ENCODE measurements at regions not wholly inside any gene's neighbourhood (a gene's known extent, or its start where the extent isn't known, plus 50 kb on each side); places are given as distances from the start of the nearest gene placed in this dataset.

DNA sequence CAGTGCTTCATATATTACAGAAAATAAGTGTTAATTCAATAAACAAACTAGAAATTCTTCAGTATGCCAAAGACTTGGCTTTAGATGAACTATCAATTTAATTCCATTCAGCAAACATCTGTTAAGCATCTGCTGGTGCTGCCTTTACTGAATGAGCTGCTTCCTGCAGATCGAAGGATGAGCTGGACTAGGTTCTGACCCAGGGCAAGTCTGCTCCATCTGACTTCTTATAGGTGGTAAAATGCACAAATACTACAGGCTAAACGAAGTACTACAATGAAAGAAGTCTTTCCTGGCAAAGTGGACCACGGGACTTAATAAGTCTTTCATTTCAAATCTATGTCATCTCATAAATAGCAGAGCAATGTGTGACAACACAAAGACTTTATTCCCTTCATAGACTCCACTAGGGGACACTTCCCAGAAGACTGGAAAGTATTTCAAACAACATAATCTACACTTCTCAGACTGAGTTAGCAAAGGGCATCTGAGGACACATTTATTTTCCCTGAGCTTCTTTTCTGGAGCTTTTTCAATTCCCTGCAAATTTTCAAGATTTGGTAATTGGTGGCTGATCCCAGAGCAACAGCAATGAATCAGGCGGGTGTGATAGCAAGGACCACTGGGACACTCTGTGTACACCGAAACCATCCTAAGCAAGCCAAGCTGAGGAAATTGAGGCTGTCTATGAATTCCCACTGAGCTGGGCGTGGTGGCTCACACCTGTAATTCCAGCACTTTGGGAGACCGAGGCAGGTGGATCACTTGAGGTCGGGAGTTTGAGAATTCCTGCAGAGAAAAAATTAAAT is 108.9 kb upstream of the FRMD4A start:
- H3K4me1 Mint-ChIP-seq (ENCODE audit: low read depth) = no peaks in the 10 kb centered on the region
- ATAC-seq = no peak
- H3K36me3 Mint-ChIP-seq (ENCODE audit: low read depth) = no peaks in the 10 kb centered on the region
- peaks cover 10% of the 10 kb centered on the region for H3K27me3 Mint-ChIP-seq
- TF ChIP-seq, protein P1, sequence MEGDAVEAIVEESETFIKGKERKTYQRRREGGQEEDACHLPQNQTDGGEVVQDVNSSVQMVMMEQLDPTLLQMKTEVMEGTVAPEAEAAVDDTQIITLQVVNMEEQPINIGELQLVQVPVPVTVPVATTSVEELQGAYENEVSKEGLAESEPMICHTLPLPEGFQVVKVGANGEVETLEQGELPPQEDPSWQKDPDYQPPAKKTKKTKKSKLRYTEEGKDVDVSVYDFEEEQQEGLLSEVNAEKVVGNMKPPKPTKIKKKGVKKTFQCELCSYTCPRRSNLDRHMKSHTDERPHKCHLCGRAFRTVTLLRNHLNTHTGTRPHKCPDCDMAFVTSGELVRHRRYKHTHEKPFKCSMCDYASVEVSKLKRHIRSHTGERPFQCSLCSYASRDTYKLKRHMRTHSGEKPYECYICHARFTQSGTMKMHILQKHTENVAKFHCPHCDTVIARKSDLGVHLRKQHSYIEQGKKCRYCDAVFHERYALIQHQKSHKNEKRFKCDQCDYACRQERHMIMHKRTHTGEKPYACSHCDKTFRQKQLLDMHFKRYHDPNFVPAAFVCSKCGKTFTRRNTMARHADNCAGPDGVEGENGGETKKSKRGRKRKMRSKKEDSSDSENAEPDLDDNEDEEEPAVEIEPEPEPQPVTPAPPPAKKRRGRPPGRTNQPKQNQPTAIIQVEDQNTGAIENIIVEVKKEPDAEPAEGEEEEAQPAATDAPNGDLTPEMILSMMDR (IDR thresholded peaks at IDR 0.05) = no peak
- ChIA-PET POLR2A (no interaction called here), CTCF (interaction anchor here (1.2 kb wide), 1 partner anchor 114 kb away, joined by 3 read pairs; no protein-coding TSS in a partner anchor)
- H3K27ac Mint-ChIP-seq = no peak overlapping the region
- H3K9me3 Mint-ChIP-seq = no peaks in the 10 kb centered on the region
- no peak for DNase-seq
- intact Hi-C loops (cut with micrococcal nuclease) = no loop called here
- H3K4me3 Mint-ChIP-seq = no peak overlapping the region

DNA sequence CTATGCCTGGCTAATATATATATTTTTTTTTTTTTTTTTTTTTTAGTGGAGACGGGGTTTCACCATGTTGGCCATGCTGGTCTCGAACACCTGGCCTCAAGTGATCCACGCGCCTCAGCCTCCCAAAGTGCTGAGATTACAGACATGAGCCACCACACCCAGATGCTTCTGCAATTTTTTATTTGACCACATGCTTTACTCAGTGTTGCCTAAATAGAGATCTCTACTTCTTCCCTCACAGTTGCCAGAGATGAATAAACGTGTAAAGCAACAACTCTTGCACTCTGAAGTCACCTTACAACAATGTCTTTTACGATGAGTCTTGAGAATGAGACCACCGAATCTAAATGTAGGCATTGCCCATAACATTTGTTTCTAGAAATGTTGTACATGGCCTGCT is 107.9 kb upstream of the FRMD4A start:
- intact Hi-C loops (cut with micrococcal nuclease) = no loop called here
- no peak overlapping the region for H3K4me3 Mint-ChIP-seq
- peaks cover 12% of the 10 kb centered on the region for H3K27me3 Mint-ChIP-seq
- POLR2A ChIA-PET = no interaction called here
- TF ChIP-seq, protein P1 (IDR thresholded peaks at IDR 0.05) = no peak
- H3K4me1 Mint-ChIP-seq (ENCODE audit: low read depth) = no peaks in the 10 kb centered on the region
- CTCF ChIA-PET = no interaction called here
- no peaks in the 10 kb centered on the region for H3K9me3 Mint-ChIP-seq
- H3K27ac Mint-ChIP-seq = no peak overlapping the region
- ATAC-seq (no peak), DNase-seq (no peak)
- no peaks in the 10 kb centered on the region for H3K36me3 Mint-ChIP-seq (ENCODE audit: low read depth)

DNA sequence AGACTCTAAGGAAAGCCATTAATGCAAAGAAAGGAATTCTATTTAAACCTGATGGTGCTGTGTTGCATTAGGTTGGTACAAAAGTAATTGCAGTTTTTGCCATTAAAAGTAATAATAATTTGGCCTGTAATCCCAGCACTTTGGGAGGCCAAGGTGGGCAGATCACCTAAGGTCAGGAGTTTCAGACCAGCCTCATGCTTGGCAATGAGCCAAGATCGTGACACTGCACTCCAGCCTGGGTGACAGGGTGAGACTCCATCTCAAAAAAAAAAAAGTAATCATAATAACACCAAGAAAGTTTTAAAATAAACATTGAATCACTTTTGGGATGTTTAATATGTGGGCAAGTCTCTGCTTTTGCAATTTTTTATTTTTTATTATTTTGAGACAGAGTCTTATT is 107.3 kb upstream of the FRMD4A start:
- ATAC-seq (no peak), DNase-seq (no peak)
- H3K27ac Mint-ChIP-seq = no peak overlapping the region
- ChIA-PET CTCF (no interaction called here), POLR2A (no interaction called here)
- no peaks in the 10 kb centered on the region for H3K36me3 Mint-ChIP-seq (ENCODE audit: low read depth)
- no peaks in the 10 kb centered on the region for H3K4me1 Mint-ChIP-seq (ENCODE audit: low read depth)
- H3K27me3 Mint-ChIP-seq = peaks cover 14% of the 10 kb centered on the region
- intact Hi-C loops (cut with micrococcal nuclease) = no loop called here
- TF ChIP-seq, protein P1 (IDR thresholded peaks at IDR 0.05) = no peak
- H3K9me3 Mint-ChIP-seq = no peaks in the 10 kb centered on the region
- H3K4me3 Mint-ChIP-seq = no peak overlapping the region

DNA sequence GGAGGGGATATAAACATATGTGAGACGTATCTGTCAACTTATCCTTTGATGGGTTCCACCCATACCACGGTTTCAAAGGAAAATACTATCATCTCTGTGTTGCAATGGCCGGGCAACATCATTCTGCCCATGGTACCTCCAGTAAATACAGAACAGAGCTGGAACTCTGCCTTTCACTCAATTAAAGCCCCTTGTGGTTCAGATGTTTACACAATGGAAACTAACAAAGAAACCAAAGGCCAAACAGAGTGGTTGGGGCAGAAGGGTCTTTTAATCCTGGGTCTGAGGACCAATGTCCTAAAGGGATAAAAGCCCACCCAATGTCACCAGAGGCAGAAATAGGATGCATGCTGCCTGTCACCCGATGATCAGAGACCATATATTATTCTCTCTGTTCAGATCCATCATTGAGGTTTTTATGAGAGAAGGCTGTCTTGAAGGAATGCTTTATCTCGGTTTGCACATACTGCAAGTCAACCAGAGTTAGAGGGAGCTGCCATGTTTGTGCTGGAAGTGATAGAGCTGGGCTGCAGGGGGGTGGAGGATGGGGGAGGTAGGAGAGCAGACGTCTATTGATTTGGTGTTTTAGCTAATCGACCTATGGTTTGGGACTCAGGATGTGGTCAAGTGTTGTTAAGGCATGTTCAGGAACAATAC is 105.4 kb upstream of the FRMD4A start:
- Mint-ChIP-seq H3K36me3 (ENCODE audit: low read depth) (no peaks in the 10 kb centered on the region), H3K27me3 (peaks cover 11% of the 10 kb centered on the region), H3K27ac (no peak overlapping the region), H3K9me3 (no peaks in the 10 kb centered on the region), H3K4me1 (ENCODE audit: low read depth) (no peaks in the 10 kb centered on the region), H3K4me3 (no peak overlapping the region)
- CTCF ChIA-PET = no interaction called here
- no peak for ATAC-seq
- POLR2A ChIA-PET = no interaction called here
- intact Hi-C loops (cut with micrococcal nuclease) = no loop called here
- DNase-seq = no peak
- TF ChIP-seq, protein P1 (IDR thresholded peaks at IDR 0.05) = no peak

DNA sequence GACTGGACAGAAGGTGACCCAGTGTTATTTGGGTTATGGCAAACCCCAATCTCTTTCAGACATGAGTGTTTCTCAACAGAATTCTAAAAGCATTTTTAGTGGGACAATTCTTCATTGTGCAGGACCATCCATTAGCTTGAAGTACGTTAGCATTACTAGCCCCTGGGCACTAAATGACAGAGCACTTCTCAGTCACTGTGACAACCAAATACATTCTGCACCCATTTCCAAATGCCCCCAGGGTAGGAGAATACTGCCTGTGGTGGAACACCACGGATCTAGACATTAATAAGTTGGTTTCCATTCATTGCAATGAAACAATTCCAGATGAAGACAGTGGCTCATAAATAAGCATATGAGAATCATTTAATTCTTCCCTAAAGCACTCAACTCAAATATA is 102.4 kb upstream of the FRMD4A start:
- H3K27ac Mint-ChIP-seq = no peak overlapping the region
- DNase-seq (no peak), ATAC-seq (no peak)
- H3K27me3 Mint-ChIP-seq = peaks cover 15% of the 10 kb centered on the region
- intact Hi-C loops (cut with micrococcal nuclease) = no loop called here
- no peaks in the 10 kb centered on the region for H3K9me3 Mint-ChIP-seq
- no peaks in the 10 kb centered on the region for H3K4me1 Mint-ChIP-seq (ENCODE audit: low read depth)
- TF ChIP-seq, protein P1 (IDR thresholded peaks at IDR 0.05) = no peak
- ChIA-PET POLR2A (no interaction called here), CTCF (no interaction called here)
- H3K4me3 Mint-ChIP-seq = no peak overlapping the region
- no peaks in the 10 kb centered on the region for H3K36me3 Mint-ChIP-seq (ENCODE audit: low read depth)

All from activated CD8-positive, alpha-beta T cell treated with anti-CD3 and anti-CD28 coated beads for 36 hours (primary cell).